HG03432 (cell line): ENCODE measurements at regions not wholly inside any gene's neighbourhood (a gene's known extent, or its start where the extent isn't known, plus 50 kb on each side); places are given as distances from the start of the nearest gene placed in this dataset.

Source experiments
- ATAC-seq: cut with Tn5 transposase; IDR thresholded peaks from one replicate; pipeline ENCODE4 v1.9.1; 2021; ENCODE audit warnings: mild to moderate bottlenecking, moderate library complexity; ENCODE audit not compliant: unreplicated experiment

DNA sequence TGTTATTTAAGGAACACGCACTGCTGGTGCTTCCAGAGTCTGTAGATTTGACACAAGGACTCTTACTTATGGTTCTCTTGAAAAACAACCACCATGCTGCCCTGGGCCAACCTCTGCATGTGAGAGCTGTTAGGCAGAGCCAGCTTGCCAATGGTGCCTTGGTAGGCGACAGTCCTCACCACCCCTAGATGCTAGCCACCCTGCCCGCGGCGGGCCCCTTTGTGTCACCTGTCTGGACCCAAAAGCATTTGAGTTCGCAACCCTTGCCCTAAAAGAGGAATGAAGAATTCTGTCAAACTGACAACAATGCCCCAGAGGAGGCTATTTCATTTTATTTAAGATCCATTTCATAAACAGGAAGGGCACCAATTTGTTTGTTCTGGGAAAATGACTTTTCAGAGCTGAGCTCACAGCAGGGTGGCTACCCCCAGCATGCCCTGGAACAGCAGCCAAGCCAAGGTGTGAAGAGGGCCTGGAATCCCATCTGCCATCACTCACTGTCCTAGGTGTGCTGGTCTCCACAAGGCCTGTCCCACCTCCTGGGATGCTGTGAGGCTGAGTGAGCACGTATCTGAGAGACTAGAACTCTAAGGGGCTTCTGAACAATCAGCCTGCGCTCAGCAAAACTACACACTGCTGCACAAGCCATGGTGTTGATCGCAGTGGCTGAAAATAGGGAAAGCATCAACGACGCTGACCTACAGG is 63.8 kb upstream of the FZD10 start:
- ATAC-seq = no peak

DNA sequence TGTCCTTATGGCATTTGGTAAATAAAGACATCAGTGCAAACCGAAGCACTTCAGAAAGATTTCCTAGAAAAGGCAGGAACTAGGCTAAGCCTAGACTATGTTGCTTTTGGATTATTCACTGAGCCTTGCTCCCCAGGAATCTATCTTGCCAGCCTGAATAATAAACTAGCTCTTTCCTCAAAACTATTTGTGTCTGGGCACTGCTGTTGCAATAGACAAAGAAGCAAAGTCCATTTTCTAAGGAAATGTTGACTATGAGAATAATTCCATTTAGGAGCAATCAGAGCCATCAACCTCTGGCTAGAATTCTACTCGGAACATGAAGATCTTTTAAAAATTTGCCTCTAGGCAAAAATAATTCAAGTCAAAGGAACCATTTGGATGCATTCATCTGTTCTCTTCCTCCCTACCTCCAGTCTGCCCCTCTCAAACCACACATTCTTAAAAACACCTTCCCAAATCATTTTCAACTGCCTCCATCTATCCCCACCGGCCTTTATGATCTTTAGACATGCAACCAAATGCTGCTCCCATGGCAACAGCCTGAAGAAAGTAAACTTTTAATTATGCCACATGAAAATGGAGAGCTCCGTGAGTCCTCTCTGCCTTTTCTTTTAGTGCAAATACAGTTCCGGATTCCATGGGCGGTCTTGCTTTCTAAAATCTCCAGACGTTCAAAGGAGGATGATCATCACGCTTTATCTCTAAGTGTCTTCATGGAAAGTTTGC is 61.5 kb upstream of the FZD10 start:
- no peak for ATAC-seq

DNA sequence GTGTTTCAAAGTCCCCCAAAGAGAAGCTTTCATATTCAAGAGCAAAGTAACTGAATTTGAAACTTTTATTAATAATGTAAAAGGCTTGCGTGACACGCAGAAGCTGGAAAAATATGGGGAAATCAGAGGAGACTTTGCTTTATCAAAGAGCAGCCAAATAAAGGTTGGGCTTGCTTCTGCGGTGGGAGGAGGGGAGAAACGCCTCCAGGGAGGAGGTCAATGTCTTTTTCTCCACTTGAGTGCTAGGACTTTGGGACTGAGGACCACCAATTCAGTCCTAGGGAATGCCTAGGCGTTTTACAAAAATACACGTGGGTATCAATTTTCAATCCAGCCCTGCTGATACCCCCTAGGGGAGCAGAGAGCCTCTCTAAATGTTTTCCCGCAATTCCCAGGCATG is 60.9 kb upstream of the FZD10 start:
- ATAC-seq = no peak

DNA sequence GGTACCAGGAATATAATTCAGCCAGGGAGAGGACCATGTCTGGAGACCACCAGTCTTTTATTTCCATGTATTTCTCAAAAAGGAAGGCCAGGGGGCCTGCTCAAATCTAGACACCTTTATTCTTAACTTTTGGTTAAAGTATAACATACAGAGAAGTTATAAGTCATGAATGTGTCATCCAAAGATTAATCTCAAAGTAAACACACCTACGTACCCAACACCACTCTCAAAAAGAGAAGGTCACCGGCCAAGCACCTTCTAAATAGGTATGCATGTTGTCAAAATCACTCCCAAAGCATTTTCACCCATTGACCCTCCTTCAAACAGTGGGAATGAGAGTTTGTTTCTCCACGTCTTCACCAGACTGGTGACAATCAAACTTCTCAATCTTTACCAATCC is 60.0 kb upstream of the FZD10 start:
- no peak for ATAC-seq

DNA sequence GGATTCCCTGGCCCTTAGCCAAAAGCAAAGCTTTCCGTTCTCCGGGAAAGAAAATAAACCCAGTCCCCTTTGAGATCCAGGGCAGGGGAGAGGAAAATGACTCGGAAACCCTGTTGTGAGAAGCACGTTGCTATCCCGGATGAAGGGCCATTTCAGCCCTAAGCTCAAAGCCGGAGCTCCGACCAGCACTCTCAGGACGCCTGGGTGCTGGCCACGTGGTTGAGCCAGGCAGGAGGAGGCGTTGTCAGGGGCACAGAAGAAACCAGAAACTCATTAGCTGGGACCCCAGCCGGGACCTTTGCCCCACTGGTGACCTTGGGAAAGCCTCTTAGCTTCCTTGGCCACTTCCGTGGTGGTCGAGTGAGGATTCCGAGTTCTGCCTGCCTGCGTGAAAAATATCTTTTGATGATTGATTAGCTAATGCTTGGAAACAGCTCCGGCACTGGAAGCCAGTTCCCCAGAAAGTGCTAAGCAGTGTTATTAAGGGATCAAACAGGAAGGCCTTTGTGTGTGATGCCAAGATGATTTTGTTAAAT is 57.6 kb upstream of the FZD10 start:
- no peak for ATAC-seq

DNA sequence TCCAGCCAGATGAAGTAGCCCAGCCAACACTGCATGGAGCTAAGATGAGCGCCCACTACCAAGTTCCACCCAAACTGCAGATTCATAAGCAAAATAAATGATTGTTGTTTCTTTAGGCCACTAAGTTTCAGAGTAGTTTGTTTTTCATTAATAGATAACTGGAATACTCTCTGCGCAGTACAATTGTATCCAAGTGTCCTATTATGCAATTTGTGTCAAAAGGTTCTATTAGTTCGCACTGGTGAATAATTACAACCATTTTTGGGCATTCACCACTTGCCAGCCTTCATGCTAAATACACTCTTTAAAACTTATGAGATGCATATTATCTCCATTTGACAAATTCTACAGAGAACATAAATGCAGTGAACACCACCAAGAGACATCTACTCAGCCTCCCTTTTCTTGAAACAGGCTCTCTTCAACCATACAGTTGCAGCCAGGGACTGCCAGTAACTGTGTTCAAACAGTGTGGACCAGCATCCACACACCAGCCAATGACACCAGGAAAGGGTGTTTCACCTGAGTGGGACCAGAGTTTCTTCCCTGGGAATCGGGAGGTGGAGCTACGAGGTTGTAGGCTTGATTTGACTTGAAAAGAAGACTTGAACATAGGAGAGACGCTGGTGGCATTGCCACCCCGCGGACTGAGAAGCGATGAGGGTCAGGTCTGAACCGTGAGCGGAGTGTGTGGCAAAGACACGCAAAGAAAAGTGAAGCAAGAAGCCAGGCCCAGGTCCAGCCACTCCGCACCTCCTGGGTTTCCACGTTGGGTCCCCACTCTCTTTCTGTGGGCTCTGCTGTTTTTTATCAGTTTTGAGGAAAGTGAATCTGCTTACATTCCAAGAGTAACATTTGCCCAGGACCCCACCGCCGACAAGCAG is 53.0 kb upstream of the FZD10 start:
- no peak for ATAC-seq

DNA sequence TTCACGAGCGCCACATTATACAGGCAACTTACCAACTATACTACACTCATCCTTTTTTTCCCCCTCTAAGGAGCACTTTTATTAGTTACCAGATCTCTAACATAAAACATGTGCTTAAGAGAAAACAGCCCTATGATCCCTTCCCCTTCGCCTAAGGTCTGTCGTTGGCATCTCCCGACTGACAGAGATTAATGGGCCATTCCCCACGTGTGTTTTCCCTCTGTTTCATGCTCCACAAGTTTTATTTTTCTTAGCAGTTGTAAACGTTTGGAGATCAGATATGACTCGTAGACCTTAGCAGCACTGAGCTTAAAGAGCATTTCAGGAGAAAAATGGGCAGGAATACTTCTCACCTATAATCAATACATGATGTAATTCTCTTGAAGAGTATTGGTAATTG is 51.4 kb upstream of the FZD10 start:
- ATAC-seq = no peak

DNA sequence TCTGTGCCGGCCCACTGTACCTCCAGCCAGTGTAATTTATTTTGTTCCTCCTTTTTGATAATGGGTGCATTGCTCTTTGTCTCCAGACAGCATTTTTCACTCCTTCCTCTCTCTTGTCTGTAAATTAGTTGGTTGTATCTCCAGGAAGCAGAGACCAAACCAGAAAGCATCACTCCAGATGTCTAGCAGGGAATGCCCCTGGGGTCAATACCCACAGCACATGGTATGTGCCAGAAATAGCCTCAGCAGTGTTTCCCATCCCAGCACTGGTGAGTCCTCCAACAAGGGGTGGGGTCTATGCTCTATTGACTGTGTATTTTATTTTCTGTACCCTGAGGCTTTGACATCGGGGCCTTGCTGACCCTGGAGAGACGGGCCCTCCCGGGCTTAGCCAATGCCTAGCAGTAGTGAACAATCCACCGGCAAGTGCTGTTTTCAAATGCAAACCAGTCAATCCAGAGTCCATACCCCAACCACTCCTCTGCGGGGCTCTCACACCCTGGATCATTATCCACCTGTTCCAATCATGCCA is 50.2 kb upstream of the FZD10 start:
- no peak for ATAC-seq
